K562 (cell line): ENCODE measurements at regions not wholly inside any gene's neighbourhood (a gene's known extent, or its start where the extent isn't known, plus 50 kb on each side); places are given as distances from the start of the nearest gene placed in this dataset.

Source experiments
- CLOCK ChIP-seq: fragments of 250-450 bp; sonication (Bioruptor Pico); IDR thresholded peaks from 2 replicates; pipeline ENCODE4 v1.4.0; 2020; ENCODE audit warnings: mild to moderate bottlenecking, moderate library complexity, borderline replicate concordance
- CTCF ChIP-seq, 3 experiments: IDR thresholded peaks in 2 of 3; conservative IDR thresholded peaks in 1 of 3; 2 replicates each; pipeline ENCODE4 v1.5.1; 2011 to 2012; ENCODE audit warnings: low read length in 3 of 3, mild to moderate bottlenecking in 3 of 3, control low read depth in 2 of 3, improper control_type of control experiment in 1 of 3, inconsistent platforms in 1 of 3, low read depth in 1 of 3, mixed read lengths in 1 of 3, moderate library complexity in 1 of 3; ENCODE audit not compliant: insufficient read depth in 2 of 3
- HNRNPH1 ChIP-seq: fragments of 200-400 bp; formaldehyde crosslinking; optimal IDR thresholded peaks from 2 replicates; pipeline ENCODE3; 2017; ENCODE audit warnings: low read depth, mild to moderate bottlenecking, low read length, moderate library complexity
- SPI1 ChIP-seq: IDR thresholded peaks from 2 replicates; pipeline ENCODE4 v1.6.1; 2011; ENCODE audit warnings: low read depth, low read length, control low read depth, borderline replicate concordance
- STAG1 ChIP-seq: sonication (generic); formaldehyde crosslinking; IDR thresholded peaks from 2 replicates; pipeline ENCODE4 v1.5.0; 2020; ENCODE audit warnings: missing genetic modification reagents, borderline replicate concordance

GRCh38 chr16:80084614-80085013 is 456.2 kb upstream of the DYNLRB2 start:
- TF ChIP-seq CTCF (IDR thresholded peaks at IDR 0.05 in 2 of 3, conservative IDR thresholded peaks at IDR 0.05 in 1 of 3; ENCODE audit: insufficient read depth in 2 of 3, low read depth in 1 of 3, low read length in 3 of 3) (peak; percentile 76 to 90 (median 76)), CLOCK (CRISPR knock-in tag) (no peak), STAG1 (CRISPR knock-in tag) (no peak), SPI1 (no peak), HNRNPH1 (no peak)
